Astrocyte of the spinal cord (primary cell): ENCODE measurements at regions not wholly inside any gene's neighbourhood (a gene's known extent, or its start where the extent isn't known, plus 50 kb on each side); places are given as distances from the start of the nearest gene placed in this dataset.

ENCODE experiments used
- DNase-seq: peaks from one replicate; pipeline ENCODE4 v3.0.0; 2011; ENCODE audit warnings: low read depth, low spot score
- H3K4me3 ChIP-seq: 2 replicates; pipeline ENCODE4 v1.5.1; 2011; ENCODE audit warnings: low read depth, mild to moderate bottlenecking, low read length, moderate library complexity
- CTCF ChIP-seq: IDR thresholded peaks from 2 replicates; pipeline ENCODE4 v1.5.1; 2012; ENCODE audit warnings: low read depth, mild to moderate bottlenecking, low read length, inconsistent platforms
- in situ Hi-C: cut with HindIII; loops from 2 replicates; pipeline ENCODE4 v1.10.0; 2017; ENCODE audit warnings: low sequenced_read_pairs

GRCh38 chr9:83154087-83154736 lies 91.3 kb upstream of the RASEF start:
- no peak for TF ChIP-seq CTCF
- H3K4me3 ChIP-seq = no peak overlapping the region
- in situ Hi-C loops = no loop called here
- peak; percentile 81 for DNase-seq

GRCh38 chr9:83153030-83153429 lies 90.1 kb upstream of the RASEF start:
- in situ Hi-C loops = no loop called here
- no peak for DNase-seq
- no peak overlapping the region for H3K4me3 ChIP-seq
- no peak for TF ChIP-seq CTCF

- TF ChIP-seq CTCF = no peak
- no peak overlapping the region for H3K4me3 ChIP-seq
- in situ Hi-C loops = no loop called here
- no peak for DNase-seq
Observed at GRCh38 chr9:83151627-83152137, 88.7 kb upstream of the RASEF start.

- in situ Hi-C loops = no loop called here
- no peak for TF ChIP-seq CTCF
- no peak overlapping the region for H3K4me3 ChIP-seq
- no peak for DNase-seq
Observed at GRCh38 chr9:83147315-83148149, 84.6 kb upstream of the RASEF start.

GRCh38 chr9:83146325-83146724 lies 83.4 kb upstream of the RASEF start:
- DNase-seq = no peak
- in situ Hi-C loops = no loop called here
- no peak for TF ChIP-seq CTCF
- H3K4me3 ChIP-seq = no peak overlapping the region

GRCh38 chr9:83144492-83144891 lies 81.5 kb upstream of the RASEF start:
- H3K4me3 ChIP-seq = no peak overlapping the region
- no peak for DNase-seq
- TF ChIP-seq CTCF = no peak
- in situ Hi-C loops = no loop called here
